Activated CD4-positive, alpha-beta T cell treated with anti-CD3 and anti-CD28 coated beads, Interleukin-2, amount 10 ng/mL, durations not matched to agents 7 days and 5 days (primary cell): ENCODE measurements at regions not wholly inside any gene's neighbourhood (a gene's known extent, or its start where the extent isn't known, plus 50 kb on each side); places are given as distances from the start of the nearest gene placed in this dataset.
"Not testable (repeated sequence)": the region's sequence is repeated elsewhere in the genome, so short reads cannot be mapped to it uniquely, and the experiment has no call there.

ENCODE experiments used
- CTCF ChIA-PET: fragments of 350-600 bp; sonication (Branson Sonifier 250); formaldehyde crosslinking; loops from one replicate; lab custom pipeline; 2021; ENCODE audit warnings: antibody characterized with exemption; lab: Charles Lee
- POLR2A ChIA-PET: fragments of 350-600 bp; sonication (Branson Sonifier 250); formaldehyde crosslinking; loops from one replicate; lab custom pipeline; 2021; ENCODE audit warnings: antibody characterized with exemption; lab: Charles Lee
- DNase-seq: peaks from one replicate; pipeline ENCODE4 v3.0.0-alpha.2; 2020
- H3K27ac Mint-ChIP-seq: one replicate; pipeline ENCODE4 v1.8.0; 2021; ENCODE audit warnings: mild to moderate bottlenecking, moderate library complexity, mixed read lengths
- H3K27me3 Mint-ChIP-seq: one replicate; pipeline ENCODE4 v1.8.0; 2021; ENCODE audit warnings: mixed read lengths
- H3K36me3 Mint-ChIP-seq: one replicate; pipeline ENCODE4 v1.8.0; 2021; ENCODE audit warnings: low read depth, mixed read lengths
- H3K4me1 Mint-ChIP-seq: one replicate; pipeline ENCODE4 v1.8.0; 2021; ENCODE audit warnings: mixed read lengths
- H3K4me3 Mint-ChIP-seq: one replicate; pipeline ENCODE4 v1.8.0; 2021; ENCODE audit warnings: mild to moderate bottlenecking, moderate library complexity, mixed read lengths
- H3K9me3 Mint-ChIP-seq: one replicate; pipeline ENCODE4 v1.8.0; 2021; ENCODE audit warnings: mixed read lengths

DNA sequence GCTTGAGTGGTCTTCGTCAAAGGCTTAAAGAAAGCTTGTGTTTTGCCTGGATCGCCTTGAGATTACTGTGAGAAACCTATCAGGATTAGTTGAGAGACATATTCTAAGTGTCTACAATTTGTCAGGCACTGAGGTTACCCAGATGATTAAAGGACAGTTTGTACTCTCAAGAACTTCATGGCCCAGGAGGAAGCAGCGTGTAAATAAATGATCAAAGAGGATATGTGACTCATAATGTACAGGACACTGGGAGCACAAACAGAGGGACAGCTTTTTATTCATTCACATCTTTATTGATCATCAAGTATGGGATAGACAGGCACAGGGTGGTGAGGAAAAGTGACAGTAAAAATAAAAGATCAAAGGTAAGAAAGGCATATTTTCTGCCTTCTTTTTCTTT lies 152.6 kb upstream of the FSHR start:
- POLR2A ChIA-PET: no interaction called here
- Mint-ChIP-seq H3K9me3 (peaks cover 6% of the 10 kb centered on the region), H3K4me3 (no peak overlapping the region), H3K4me1 (no peaks in the 10 kb centered on the region), H3K27ac (no peak overlapping the region), H3K27me3 (no peaks in the 10 kb centered on the region), H3K36me3 (no peaks in the 10 kb centered on the region)
- DNase-seq: no peak
- CTCF ChIA-PET: no interaction called here

DNA sequence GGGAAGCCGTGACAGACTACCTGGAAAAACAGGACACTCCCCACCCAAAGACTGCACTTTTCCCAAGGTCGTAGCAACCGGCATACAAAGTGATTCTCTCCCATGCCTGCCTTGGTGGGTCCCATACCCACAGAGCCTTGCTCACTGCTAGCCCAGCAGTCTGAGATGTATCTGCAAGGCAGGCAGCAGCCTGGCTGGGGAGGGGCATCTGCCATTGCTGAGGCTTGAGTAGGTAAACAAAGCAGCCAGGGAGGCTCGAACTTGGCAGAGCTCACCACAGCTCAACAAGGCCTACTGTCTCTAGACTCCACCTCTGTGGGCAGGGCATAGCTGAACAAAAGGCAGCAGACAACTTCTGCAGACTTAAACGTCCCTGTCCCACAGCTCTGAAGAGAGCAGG lies 144.4 kb upstream of the FSHR start:
- H3K9me3 Mint-ChIP-seq, H3K27ac Mint-ChIP-seq, CTCF ChIA-PET, H3K4me3 Mint-ChIP-seq, DNase-seq, H3K4me1 Mint-ChIP-seq, POLR2A ChIA-PET, H3K36me3 Mint-ChIP-seq, H3K27me3 Mint-ChIP-seq: not testable (repeated sequence)

DNA sequence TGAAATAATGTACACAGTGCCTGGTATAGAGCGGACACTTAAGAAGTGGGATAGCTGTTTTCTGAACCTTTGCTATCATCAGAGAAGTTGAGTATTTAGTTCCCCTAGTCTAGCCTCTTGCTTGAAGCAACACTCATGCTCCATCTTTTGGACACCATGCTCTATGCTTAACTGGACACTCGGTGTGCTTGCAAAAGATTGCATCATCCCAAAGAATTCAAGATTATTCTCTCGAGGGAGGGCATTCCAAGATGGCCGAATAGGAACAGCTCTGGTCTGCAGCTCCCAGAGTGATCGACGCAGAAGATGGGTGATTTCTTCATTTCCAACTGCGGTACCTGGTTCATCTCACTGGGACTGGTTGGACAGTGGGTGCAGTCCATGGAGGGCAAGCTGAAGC lies 143.9 kb upstream of the FSHR start:
- Mint-ChIP-seq H3K27me3 (no peaks in the 10 kb centered on the region), H3K4me1 (no peaks in the 10 kb centered on the region), H3K27ac (no peak overlapping the region), H3K36me3 (no peaks in the 10 kb centered on the region), H3K4me3 (no peak overlapping the region), H3K9me3 (no peaks in the 10 kb centered on the region)
- no peak for DNase-seq
- ChIA-PET CTCF (no interaction called here), POLR2A (no interaction called here)

DNA sequence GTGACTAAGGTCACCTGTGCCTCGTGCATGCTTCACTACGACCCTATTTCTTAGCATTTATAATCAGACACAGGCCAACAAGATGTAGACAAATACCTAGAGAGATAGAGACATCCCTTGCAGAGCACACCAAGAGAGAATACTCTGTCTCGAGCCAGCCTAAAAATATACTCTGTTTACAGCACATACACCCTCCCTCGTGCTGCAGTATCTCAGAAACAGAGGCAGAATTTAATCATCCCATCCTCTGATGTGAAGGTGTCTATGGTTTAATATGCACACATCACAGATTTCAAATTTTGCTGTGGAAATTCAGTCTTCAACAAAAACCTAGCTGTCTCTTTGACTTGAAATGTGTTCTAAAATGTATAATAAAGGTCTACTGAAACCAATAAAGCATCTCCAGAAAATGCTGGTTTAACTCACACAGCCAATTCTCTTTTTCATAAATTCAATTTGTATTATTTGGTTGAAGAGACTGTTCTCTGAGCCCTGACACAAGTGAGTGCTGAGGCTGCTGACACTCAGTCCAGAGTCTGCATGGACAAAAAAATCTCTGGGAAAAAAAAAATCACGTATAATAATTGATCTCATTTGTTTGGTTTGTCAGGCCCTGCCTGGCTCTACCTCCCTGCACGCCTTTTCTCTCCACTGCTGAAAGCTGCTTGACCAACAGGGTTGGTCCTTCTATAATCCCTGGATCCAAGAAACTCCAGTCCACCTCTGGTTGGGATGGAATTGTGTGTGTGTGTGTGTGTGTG lies 142.0 kb upstream of the FSHR start:
- Mint-ChIP-seq H3K9me3 (no peaks in the 10 kb centered on the region), H3K4me3 (no peak overlapping the region), H3K36me3 (no peaks in the 10 kb centered on the region), H3K27me3 (no peaks in the 10 kb centered on the region), H3K27ac (no peak overlapping the region), H3K4me1 (no peaks in the 10 kb centered on the region)
- ChIA-PET POLR2A (no interaction called here), CTCF (interaction anchor here (0.7 kb wide), 1 partner anchor 28 kb away, joined by 4 read pairs; no protein-coding TSS in a partner anchor)
- DNase-seq: no peak

DNA sequence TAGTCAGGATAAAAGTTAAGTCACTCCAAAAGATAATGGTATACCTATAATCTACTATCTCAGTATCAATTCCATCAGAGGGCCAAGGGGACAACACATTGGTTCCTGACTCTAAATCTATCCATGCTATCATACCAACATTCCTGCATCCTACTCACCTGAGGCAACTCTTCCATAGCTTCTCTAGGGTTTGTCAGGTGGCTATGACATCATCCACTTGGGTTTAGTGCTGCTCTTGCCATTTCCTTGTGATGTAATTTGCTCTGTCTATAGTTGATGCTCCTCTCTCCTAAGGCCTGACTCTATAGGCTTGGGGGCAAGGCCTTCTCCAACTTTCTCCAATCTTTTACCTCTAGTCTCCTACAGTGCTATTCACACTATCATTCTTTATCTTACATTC lies 139.9 kb upstream of the FSHR start:
- ChIA-PET CTCF (no interaction called here), POLR2A (no interaction called here)
- Mint-ChIP-seq H3K4me1 (no peaks in the 10 kb centered on the region), H3K9me3 (no peaks in the 10 kb centered on the region), H3K27me3 (no peaks in the 10 kb centered on the region), H3K36me3 (no peaks in the 10 kb centered on the region), H3K27ac (no peak overlapping the region), H3K4me3 (no peak overlapping the region)
- no peak for DNase-seq

DNA sequence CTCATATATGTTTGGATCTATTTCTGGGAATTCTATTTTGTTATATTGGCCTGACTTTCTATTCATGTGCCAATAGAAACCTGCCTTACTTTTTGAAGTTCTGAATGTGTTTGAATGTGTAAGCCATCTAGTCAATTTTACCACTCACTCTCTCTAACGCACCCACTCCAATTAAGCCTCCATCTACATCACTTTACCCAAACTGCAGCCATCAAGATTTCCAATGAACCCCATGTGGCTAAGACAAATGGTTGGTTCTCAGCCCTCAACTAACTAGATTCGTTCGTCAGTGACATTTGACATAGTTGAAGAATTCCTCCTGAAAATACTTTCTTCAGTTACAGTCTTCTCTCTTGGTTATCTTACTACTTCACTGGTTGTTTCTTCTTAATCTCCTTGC lies 137.3 kb upstream of the FSHR start:
- Mint-ChIP-seq H3K4me1 (no peaks in the 10 kb centered on the region), H3K36me3 (no peaks in the 10 kb centered on the region), H3K4me3 (no peak overlapping the region), H3K27ac (no peak overlapping the region), H3K9me3 (no peaks in the 10 kb centered on the region), H3K27me3 (no peaks in the 10 kb centered on the region)
- CTCF ChIA-PET: no interaction called here
- no peak for DNase-seq
- POLR2A ChIA-PET: no interaction called here

DNA sequence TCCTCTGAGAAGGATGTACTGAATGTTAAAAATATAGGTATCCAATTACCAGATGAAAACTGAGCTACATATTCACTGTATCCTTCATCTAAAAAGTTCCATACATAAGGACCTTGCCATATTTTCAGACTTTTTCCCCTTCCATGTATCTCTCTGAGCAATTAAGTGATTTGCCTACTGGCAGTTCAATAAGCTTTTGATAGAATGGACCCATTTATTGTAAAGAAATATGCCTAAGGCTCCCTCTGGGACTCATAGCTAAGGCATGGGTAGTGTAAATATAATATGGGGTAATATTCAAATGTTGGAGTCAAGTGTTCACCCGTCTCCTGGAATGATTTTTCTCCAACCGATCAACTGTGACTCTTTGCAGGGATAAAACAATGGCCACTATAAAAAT lies 135.4 kb upstream of the FSHR start:
- Mint-ChIP-seq H3K27ac (no peak overlapping the region), H3K36me3 (no peaks in the 10 kb centered on the region), H3K4me1 (no peaks in the 10 kb centered on the region), H3K9me3 (no peaks in the 10 kb centered on the region), H3K27me3 (no peaks in the 10 kb centered on the region), H3K4me3 (no peak overlapping the region)
- no peak for DNase-seq
- POLR2A ChIA-PET: no interaction called here
- CTCF ChIA-PET: no interaction called here

DNA sequence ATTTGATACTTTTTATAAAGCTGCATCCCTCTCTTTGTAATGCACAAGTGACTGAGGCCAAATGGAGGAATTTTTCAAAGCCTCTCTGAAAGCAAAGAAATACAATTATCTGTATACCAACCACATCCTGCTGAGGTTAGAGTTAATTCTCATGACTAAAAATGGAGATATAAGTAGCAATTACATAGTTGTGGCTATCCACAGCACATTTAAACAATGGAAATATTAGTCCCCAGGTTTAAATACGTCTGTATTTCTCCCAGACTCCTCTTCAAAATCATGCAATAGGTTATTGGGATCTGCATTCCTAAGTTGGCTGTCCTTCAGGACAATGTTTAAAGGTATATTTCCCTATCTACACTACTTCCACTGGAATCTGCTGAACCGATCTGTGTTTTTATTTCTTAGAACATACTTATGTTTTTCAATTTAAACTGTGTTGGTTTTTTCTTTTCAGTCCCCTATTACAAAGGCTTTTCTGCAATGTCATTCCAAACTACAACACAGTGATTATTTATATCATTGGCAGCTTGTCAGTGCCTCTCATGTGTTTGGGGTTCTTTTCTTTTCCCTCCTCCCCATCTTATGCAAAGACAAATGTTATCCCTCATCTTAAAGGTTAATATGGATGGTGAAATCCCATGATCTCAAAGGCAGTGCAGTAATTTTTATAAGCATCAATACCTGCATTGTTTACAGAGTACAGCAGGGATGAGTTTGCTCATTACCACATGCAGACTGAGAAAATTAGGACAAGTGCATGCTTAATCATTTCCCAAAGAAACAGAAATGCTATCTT lies 134.8 kb upstream of the FSHR start:
- CTCF ChIA-PET: no interaction called here

DNA sequence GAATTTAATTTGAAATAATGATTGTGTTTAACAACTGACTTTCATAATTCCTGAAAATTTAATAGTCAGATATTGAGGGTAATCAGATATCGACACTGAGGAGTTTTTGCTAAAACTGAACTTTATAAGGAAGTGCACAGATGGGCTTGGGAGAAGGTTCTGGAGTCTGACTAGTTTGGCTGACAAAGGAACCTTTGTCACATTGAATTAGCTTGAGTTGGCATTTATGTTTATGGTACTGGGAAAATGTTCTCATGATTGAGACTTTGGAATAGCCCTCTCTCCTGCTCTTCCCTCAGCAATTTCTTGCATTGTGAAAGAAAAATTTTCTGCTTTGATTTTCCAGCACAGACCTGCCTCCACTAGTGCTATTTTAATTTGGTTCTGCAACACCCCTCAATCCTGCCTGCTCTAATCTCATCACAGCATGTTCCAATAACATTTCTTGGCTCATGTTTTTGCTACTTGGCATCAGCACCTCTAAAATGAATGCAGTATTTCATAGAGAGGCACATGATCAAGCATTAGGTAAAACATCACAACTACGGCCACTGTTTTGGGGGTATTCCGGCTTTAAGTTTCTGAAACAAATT lies 133.9 kb upstream of the FSHR start:
- Mint-ChIP-seq H3K9me3 (no peaks in the 10 kb centered on the region), H3K4me1 (no peaks in the 10 kb centered on the region), H3K27ac (no peak overlapping the region), H3K4me3 (no peak overlapping the region), H3K36me3 (no peaks in the 10 kb centered on the region), H3K27me3 (no peaks in the 10 kb centered on the region)
- DNase-seq: no peak
- ChIA-PET POLR2A (no interaction called here), CTCF (no interaction called here)

More for the DNA sequence above, 134.8 kb upstream of the FSHR start:
- Mint-ChIP-seq H3K27me3 (no peaks in the 10 kb centered on the region), H3K9me3 (no peaks in the 10 kb centered on the region), H3K27ac (no peak overlapping the region), H3K36me3 (no peaks in the 10 kb centered on the region), H3K4me1 (no peaks in the 10 kb centered on the region), H3K4me3 (no peak overlapping the region)
- POLR2A ChIA-PET: no interaction called here
- DNase-seq: no peak

DNA sequence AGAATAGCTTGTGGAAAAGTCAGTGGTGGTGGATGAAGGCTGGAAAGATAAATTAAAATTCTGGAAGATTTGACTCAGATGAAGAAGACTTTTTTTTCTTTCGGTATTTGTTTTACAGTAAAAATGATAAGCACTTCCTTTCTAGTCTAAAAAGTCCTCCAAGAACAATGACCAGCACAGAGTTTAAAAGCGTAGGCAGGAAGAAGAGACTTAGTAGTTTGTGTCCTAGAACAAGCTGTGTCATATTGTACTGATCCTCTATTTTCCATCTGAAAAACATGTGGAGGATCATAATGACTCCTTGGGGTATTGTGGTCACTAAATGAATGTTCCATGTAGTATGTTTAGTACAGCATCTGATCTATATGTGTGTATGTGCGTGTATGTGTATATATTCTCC lies 132.4 kb upstream of the FSHR start:
- ChIA-PET CTCF (interaction anchor here (0.6 kb wide), 1 partner anchor 957 kb away, joined by 3 read pairs; no protein-coding TSS in a partner anchor), POLR2A (no interaction called here)
- Mint-ChIP-seq H3K36me3 (no peaks in the 10 kb centered on the region), H3K27ac (no peak overlapping the region), H3K9me3 (no peaks in the 10 kb centered on the region), H3K4me3 (no peak overlapping the region), H3K4me1 (no peaks in the 10 kb centered on the region), H3K27me3 (no peaks in the 10 kb centered on the region)
- no peak for DNase-seq

DNA sequence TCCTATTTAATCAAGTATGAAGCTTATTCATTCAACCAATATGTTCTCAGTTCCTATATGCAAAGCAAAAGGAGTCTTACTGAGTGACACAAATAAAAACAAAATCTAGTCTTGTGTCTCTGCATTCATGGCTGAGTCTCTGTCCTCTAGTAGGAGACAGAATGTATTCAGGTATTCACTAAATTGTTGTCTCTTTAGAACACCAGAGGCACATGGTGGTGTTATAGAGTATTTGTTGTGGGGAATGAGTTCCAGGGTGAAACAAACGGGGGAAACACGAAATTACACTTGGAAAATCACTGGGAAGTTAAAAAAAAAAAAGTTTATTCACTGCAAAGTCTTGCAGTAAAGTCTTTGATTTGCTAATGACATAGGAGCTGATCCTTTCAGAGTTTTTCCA lies 131.7 kb upstream of the FSHR start:
- Mint-ChIP-seq H3K27ac (no peak overlapping the region), H3K36me3 (no peaks in the 10 kb centered on the region), H3K9me3 (no peaks in the 10 kb centered on the region), H3K4me1 (no peaks in the 10 kb centered on the region), H3K27me3 (no peaks in the 10 kb centered on the region), H3K4me3 (no peak overlapping the region)
- CTCF ChIA-PET: interaction anchor here (0.6 kb wide), 1 partner anchor 958 kb away, joined by 3 read pairs; no protein-coding TSS in a partner anchor
- no peak for DNase-seq
- POLR2A ChIA-PET: no interaction called here

DNA sequence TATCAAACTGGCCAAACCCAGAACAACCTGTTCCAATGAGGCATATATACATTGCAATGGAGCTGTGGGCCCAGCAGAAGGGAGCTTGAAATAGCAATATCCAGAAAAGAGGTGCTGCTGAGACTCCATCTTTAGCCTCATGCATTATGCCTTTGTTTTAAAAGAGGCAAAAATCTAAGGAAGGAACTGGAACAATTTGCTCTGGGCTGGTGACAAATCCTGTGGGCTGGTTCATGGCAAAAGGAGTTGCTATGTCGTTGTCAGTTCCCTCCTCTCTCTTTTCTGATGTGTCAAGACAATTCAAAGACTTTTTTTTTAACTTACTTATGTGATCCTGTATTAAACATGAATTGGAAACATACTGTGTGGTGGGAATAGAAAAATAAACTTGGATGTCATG lies 124.2 kb upstream of the FSHR start:
- no peak for DNase-seq
- H3K27me3 Mint-ChIP-seq: no peaks in the 10 kb centered on the region
- H3K36me3 Mint-ChIP-seq: no peaks in the 10 kb centered on the region
- no peak overlapping the region for H3K4me3 Mint-ChIP-seq
- no peaks in the 10 kb centered on the region for H3K4me1 Mint-ChIP-seq
- H3K9me3 Mint-ChIP-seq: no peaks in the 10 kb centered on the region
- ChIA-PET POLR2A (no interaction called here), CTCF (no interaction called here)
- no peak overlapping the region for H3K27ac Mint-ChIP-seq

DNA sequence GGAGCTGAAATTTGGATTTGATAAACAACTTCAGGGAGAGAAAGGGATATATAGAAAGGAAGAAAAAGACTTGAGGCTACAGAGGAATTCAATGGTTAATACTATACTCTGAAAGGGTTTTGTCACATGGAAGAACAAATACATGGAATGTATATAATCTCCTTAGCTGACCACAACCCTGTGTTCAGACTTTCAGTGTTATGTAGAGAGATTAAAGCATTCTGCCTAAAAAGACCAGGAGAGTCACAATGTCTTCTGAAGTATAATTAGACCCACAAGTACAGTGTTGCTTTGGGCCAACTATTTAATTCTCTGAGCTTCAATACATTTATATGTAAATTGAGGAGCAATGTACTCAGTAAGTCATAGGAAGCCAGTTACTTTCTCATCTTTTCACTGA lies 123.8 kb upstream of the FSHR start:
- no peak overlapping the region for H3K4me3 Mint-ChIP-seq
- ChIA-PET POLR2A (no interaction called here), CTCF (no interaction called here)
- no peaks in the 10 kb centered on the region for H3K4me1 Mint-ChIP-seq
- no peaks in the 10 kb centered on the region for H3K36me3 Mint-ChIP-seq
- H3K27me3 Mint-ChIP-seq: no peaks in the 10 kb centered on the region
- no peak for DNase-seq
- H3K9me3 Mint-ChIP-seq: no peaks in the 10 kb centered on the region
- H3K27ac Mint-ChIP-seq: no peak overlapping the region
